Keratinocyte (primary cell): ENCODE measurements at regions not wholly inside any gene's neighbourhood (a gene's known extent, or its start where the extent isn't known, plus 50 kb on each side); places are given as distances from the start of the nearest gene placed in this dataset.

Experiments
- DNase-seq: peaks from one replicate; pipeline ENCODE4 v3.0.0-alpha.2; 2011; ENCODE audit warnings: low read depth, missing footprints, low spot score
- FAIRE-seq: peaks from 2 replicates; lab custom pipeline; 2011; peaks lifted over from hg19 to GRCh38; lab: Jason Lieb, UNC
- H2AFZ ChIP-seq: 2 replicates; pipeline ENCODE4 v1.6.0; 2012; ENCODE audit warnings: low read length, control low read depth, inconsistent platforms; ENCODE audit not compliant: control insufficient read depth
- H3K27ac ChIP-seq: 2 replicates; pipeline ENCODE4 v1.5.1; 2011; ENCODE audit warnings: low read length; ENCODE audit not compliant: control insufficient read depth, insufficient read depth
- H3K27me3 ChIP-seq: 3 replicates; pipeline ENCODE4 v1.6.0; 2011; ENCODE audit warnings: low read length; ENCODE audit not compliant: control insufficient read depth, insufficient read depth; ENCODE audit errors: extremely low read depth
- H3K36me3 ChIP-seq, 2 experiments: 2 replicates in 1 of 2; 3 replicates in 1 of 2; pipeline ENCODE4 v1.5.1; 2011; ENCODE audit warnings: low read length in 2 of 2, mild to moderate bottlenecking in 1 of 2; ENCODE audit not compliant: control insufficient read depth in 2 of 2, insufficient read depth in 2 of 2; ENCODE audit errors: extremely low read depth in 1 of 2
- H3K4me1 ChIP-seq: 3 replicates; pipeline ENCODE4 v1.5.1; 2011; ENCODE audit warnings: low read length; ENCODE audit not compliant: control insufficient read depth, insufficient read depth; ENCODE audit errors: extremely low read depth
- H3K4me2 ChIP-seq: 3 replicates; pipeline ENCODE4 v1.6.0; 2011; ENCODE audit warnings: low read depth, low read length; ENCODE audit not compliant: control insufficient read depth, insufficient read depth; ENCODE audit errors: extremely low read depth
- H3K4me3 ChIP-seq, 3 experiments: fragments of 200-600 bp in 1 of 3; sonication (generic) in 1 of 3; 2 replicates in 2 of 3; 3 replicates in 1 of 3; pipeline ENCODE4 v1.5.1; 2011 to 2016; ENCODE audit warnings: low read length in 3 of 3, mild to moderate bottlenecking in 3 of 3, control low read depth in 2 of 3, inconsistent platforms in 1 of 3, low read depth in 1 of 3, mixed read lengths in 1 of 3, mixed run types in 1 of 3, moderate library complexity in 1 of 3; ENCODE audit not compliant: control insufficient read depth in 2 of 3, insufficient read depth in 2 of 3; ENCODE audit errors: extremely low read depth in 1 of 3
- H3K79me2 ChIP-seq: 2 replicates; pipeline ENCODE4 v1.6.0; 2012; ENCODE audit warnings: low read length; ENCODE audit not compliant: control insufficient read depth, insufficient read depth
- H3K9ac ChIP-seq: 3 replicates; pipeline ENCODE4 v1.6.0; 2011; ENCODE audit warnings: low read length; ENCODE audit not compliant: control insufficient read depth, insufficient read depth; ENCODE audit errors: extremely low read depth
- H3K9me1 ChIP-seq: 3 replicates; pipeline ENCODE4 v1.6.0; 2011; ENCODE audit warnings: low read length; ENCODE audit not compliant: control insufficient read depth, insufficient read depth; ENCODE audit errors: extremely low read depth
- H3K9me3 ChIP-seq: 2 replicates; pipeline ENCODE4 v1.5.1; 2012; ENCODE audit warnings: low read depth, low read length; ENCODE audit not compliant: control insufficient read depth
- H4K20me1 ChIP-seq: 3 replicates; pipeline ENCODE4 v1.6.0; 2011; ENCODE audit warnings: low read length; ENCODE audit not compliant: control insufficient read depth, insufficient read depth; ENCODE audit errors: extremely low read depth
- CTCF ChIP-seq, 3 experiments: IDR thresholded peaks in 1 of 3; conservative IDR thresholded peaks in 1 of 3; optimal IDR thresholded peaks in 1 of 3; 2 replicates in 2 of 3; 3 replicates in 1 of 3; pipeline versions ENCODE3 to v1.5.1; 2011; ENCODE audit warnings: low read length in 3 of 3, mild to moderate bottlenecking in 3 of 3, moderate library complexity in 2 of 3, control low read depth in 1 of 3, inconsistent platforms in 1 of 3; ENCODE audit not compliant: insufficient read depth in 2 of 3; ENCODE audit errors: extremely low read depth in 1 of 3
- EZH2 ChIP-seq: IDR thresholded peaks from one replicate; pipeline ENCODE4 v1.6.1; 2012; ENCODE audit warnings: inconsistent platforms, mild to moderate bottlenecking, low read length, moderate library complexity
- dilution Hi-C: fragments of 300-500 bp; cut with MboI; formaldehyde crosslinking; loops from one replicate; pipeline ENCODE4 v1.7.0; 2020; ENCODE audit warnings: low sequenced_read_pairs; ENCODE audit not compliant: extremely low pct_ligation_motif_present

- H2AFZ ChIP-seq = peak overlapping the region; percentile 30
- no peak overlapping the region for H3K4me3 ChIP-seq
- TF ChIP-seq CTCF (optimal IDR thresholded peaks at IDR 0.05 in 1 of 3, IDR thresholded peaks at IDR 0.05 in 1 of 3, conservative IDR thresholded peaks at IDR 0.05 in 1 of 3; ENCODE audit: extremely low read depth in 1 of 3, insufficient read depth in 2 of 3, low read length in 3 of 3) (no peak), EZH2 (no peak)
- H3K4me1 ChIP-seq = peaks cover 29% of the 10 kb centered on the region
- DNase-seq = peak; percentile 32
- peaks cover 0 to 2% of the 10 kb centered on the region in 2 experiments for H3K36me3 ChIP-seq
- dilution Hi-C loops = no loop called here
- peak overlapping the region; percentile 51 for H3K4me2 ChIP-seq
- peaks cover 2% of the 10 kb centered on the region for H3K9me1 ChIP-seq
- H3K27ac ChIP-seq = peak overlapping the region; percentile 26
- peaks cover 8% of the 10 kb centered on the region for H3K79me2 ChIP-seq
- FAIRE-seq = no peak
- H3K27me3 ChIP-seq = no peaks in the 10 kb centered on the region
- no peak overlapping the region for H3K9ac ChIP-seq
- no peaks in the 10 kb centered on the region for H3K9me3 ChIP-seq
- H4K20me1 ChIP-seq = no peaks in the 10 kb centered on the region
Measured at GRCh38 chr19:34313188-34313587, 51.8 kb upstream of the GPI start.

- H3K4me1 ChIP-seq = peaks cover 20% of the 10 kb centered on the region
- H3K9me1 ChIP-seq = peaks cover 2% of the 10 kb centered on the region
- H3K4me2 ChIP-seq = no peak overlapping the region
- no peaks in the 10 kb centered on the region for H4K20me1 ChIP-seq
- peaks cover 0 to 2% of the 10 kb centered on the region in 2 experiments for H3K36me3 ChIP-seq
- no peak overlapping the region for H3K27ac ChIP-seq
- H3K79me2 ChIP-seq = peaks cover 8% of the 10 kb centered on the region
- H3K9me3 ChIP-seq = no peaks in the 10 kb centered on the region
- TF ChIP-seq CTCF (optimal IDR thresholded peaks at IDR 0.05 in 1 of 3, IDR thresholded peaks at IDR 0.05 in 1 of 3, conservative IDR thresholded peaks at IDR 0.05 in 1 of 3; ENCODE audit: extremely low read depth in 1 of 3, insufficient read depth in 2 of 3, low read length in 3 of 3) (no peak), EZH2 (no peak)
- H2AFZ ChIP-seq = no peak overlapping the region
- FAIRE-seq (no peak), DNase-seq (no peak)
- no peaks in the 10 kb centered on the region for H3K27me3 ChIP-seq
- dilution Hi-C loops = no loop called here
- H3K4me3 ChIP-seq = no peak overlapping the region
- no peak overlapping the region for H3K9ac ChIP-seq
Measured at GRCh38 chr19:34314437-34315313, 50.3 kb upstream of the GPI start.
